Ovary (tissue), 7 donors: ENCODE measurements at regions not wholly inside any gene's neighbourhood (a gene's known extent, or its start where the extent isn't known, plus 50 kb on each side); places are given as distances from the start of the nearest gene placed in this dataset.

Source experiments
- DNase-seq, 5 donors: peaks; one replicate each; pipeline ENCODE4 v3.0.0-alpha.2; 2019 to 2020
- H3K27ac ChIP-seq, 2 donors: fragments of 200-600 bp; one replicate each; pipeline versions ENCODE4 v1.5.1 to v1.8.0; 2019 to 2022
- H3K27me3 ChIP-seq: fragments of 200-600 bp; one replicate; pipeline ENCODE4 v1.8.0; 2022
- H3K36me3 ChIP-seq: fragments of 200-600 bp; sonication (generic); one replicate; pipeline ENCODE4 v1.5.1; 2019
- H3K4me1 ChIP-seq: one replicate; pipeline ENCODE4 v1.8.1; 2013; ENCODE audit warnings: mild to moderate bottlenecking, moderate library complexity; ENCODE audit not compliant: insufficient read depth
- H3K4me3 ChIP-seq: fragments of 200-600 bp; sonication (generic); one replicate; pipeline ENCODE4 v1.5.1; 2017
- H3K9me3 ChIP-seq, 2 donors: fragments of 200-600 bp in 1 of 2; sonication (generic) in 1 of 2; one replicate each; pipeline versions ENCODE4 v1.5.1 to v1.8.1; 2013 to 2019; ENCODE audit warnings: mild to moderate bottlenecking in 1 of 2, moderate library complexity in 1 of 2
- EP300 ChIP-seq: sonication (generic); formaldehyde crosslinking; IDR thresholded peaks from one replicate; pipeline ENCODE4 v1.6.1; 2017; ENCODE audit warnings: antibody characterized with exemption
- POLR2A ChIP-seq: fragments of 450-650 bp; IDR thresholded peaks from one replicate; pipeline ENCODE4 v1.6.1; 2017; ENCODE audit warnings: antibody characterized with exemption, mild to moderate bottlenecking, moderate library complexity
- WGBS, 3 donors: extraction: QIAGEN DNeasy Blood & Tissue Kit in 1 of 3; methylation state at CpG; one replicate each; pipeline versions ENCODE4 v1.1.5 to v1.1.7; 2013 to 2017; 5-methylcytosine and 5-hydroxymethylcytosine counted together
- intact Hi-C, 4 donors: fragments of 100-400 bp; cut with DNase I; formaldehyde crosslinking; loops; one replicate each; pipeline versions ENCODE4 v1.11.0 to v1.15.1; 2022 to 2023
- TF ChIP-seq, protein P1 (sequence below), 3 donors: fragments of 450-650 bp in 2 of 3; fragments of 200-600 bp in 1 of 3; IDR thresholded peaks; one replicate each; pipeline versions ENCODE4 v1.5.1 to v1.8.0; 2016 to 2022; ENCODE audit warnings: antibody characterized with exemption in 3 of 3, mild to moderate bottlenecking in 1 of 3
- donor health status: DM: no; HTN: no; CAD: no; lungs with moderate emphysema.
- donor health status: DM: no; HTN: no; CAD: no.
- donor health status: Bipolar disorder and iron deficiency.
- donor health status: DM: no; HTN: no; CAD: no.
- donor health status: DM: yes; HTN: yes; CAD: no.

DNA sequence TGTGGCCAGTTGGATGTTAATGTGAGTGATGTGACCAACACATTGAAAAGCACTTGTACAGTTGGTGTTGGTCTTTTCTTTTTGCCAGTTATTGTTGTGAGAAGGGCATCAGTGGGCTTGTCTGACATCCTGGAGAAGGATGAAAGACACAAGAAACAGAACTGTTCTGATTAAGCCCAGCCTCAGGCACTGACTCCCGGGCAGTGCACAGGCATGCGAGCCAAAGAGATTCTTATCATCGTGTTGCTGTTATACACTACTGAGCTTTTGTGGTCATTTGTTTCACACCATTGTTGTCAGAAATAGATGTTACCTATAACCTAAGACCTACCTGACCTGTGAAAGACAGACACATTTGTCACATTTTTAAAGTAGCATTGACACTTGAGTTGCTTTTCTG lies 236.8 kb upstream of the CA10 start:
- 61 to 74% (median 73%) methylated on average over 3 of the region's 3 CpGs for WGBS, 3 donors

DNA sequence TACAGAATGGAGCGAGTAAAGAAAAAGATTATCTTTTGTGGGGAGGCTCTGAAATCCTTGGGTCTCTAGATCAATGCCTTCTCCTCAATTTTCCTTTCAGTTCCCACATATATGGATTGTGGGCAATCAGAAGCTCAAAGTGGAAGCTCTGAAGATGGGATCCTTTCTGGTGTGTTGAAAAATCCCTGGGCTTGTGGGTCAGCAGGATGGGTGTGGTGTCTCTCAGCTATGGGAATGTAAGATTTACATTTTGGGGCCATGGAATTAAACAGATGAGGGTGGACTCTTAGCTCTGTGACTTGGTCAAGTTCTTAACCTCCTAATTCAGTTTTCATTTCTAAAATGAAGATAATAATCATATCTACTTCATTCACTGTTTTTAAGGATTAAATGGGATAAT lies 231.9 kb upstream of the CA10 start:
- TF ChIP-seq, protein P1, sequence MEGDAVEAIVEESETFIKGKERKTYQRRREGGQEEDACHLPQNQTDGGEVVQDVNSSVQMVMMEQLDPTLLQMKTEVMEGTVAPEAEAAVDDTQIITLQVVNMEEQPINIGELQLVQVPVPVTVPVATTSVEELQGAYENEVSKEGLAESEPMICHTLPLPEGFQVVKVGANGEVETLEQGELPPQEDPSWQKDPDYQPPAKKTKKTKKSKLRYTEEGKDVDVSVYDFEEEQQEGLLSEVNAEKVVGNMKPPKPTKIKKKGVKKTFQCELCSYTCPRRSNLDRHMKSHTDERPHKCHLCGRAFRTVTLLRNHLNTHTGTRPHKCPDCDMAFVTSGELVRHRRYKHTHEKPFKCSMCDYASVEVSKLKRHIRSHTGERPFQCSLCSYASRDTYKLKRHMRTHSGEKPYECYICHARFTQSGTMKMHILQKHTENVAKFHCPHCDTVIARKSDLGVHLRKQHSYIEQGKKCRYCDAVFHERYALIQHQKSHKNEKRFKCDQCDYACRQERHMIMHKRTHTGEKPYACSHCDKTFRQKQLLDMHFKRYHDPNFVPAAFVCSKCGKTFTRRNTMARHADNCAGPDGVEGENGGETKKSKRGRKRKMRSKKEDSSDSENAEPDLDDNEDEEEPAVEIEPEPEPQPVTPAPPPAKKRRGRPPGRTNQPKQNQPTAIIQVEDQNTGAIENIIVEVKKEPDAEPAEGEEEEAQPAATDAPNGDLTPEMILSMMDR (IDR thresholded peaks at IDR 0.05), result no peak
- TF ChIP-seq EP300, result no peak
- TF ChIP-seq POLR2A, result no peak
- intact Hi-C loops, result no loop called here
- Histone ChIP-seq H3K4me3 (no peak overlapping the region), H3K9me3 (no peaks in the 10 kb centered on the region), H3K4me1 (peaks cover 1% of the 10 kb centered on the region), H3K36me3 (no peaks in the 10 kb centered on the region), H3K27me3 (no peaks in the 10 kb centered on the region), H3K27ac (no peak overlapping the region)
- DNase-seq, result no peak
- WGBS, 3 donors, result 88 to 94% (median 90%) methylated on average over 1 of the region's 1 CpG

More for the DNA sequence above, 236.8 kb upstream of the CA10 start:
- Histone ChIP-seq H3K27me3 (no peaks in the 10 kb centered on the region), H3K4me1 (no peaks in the 10 kb centered on the region), H3K36me3 (no peaks in the 10 kb centered on the region), H3K9me3 (no peaks in the 10 kb centered on the region), H3K27ac (no peak overlapping the region), H3K4me3 (no peak overlapping the region)
- no peak for TF ChIP-seq EP300
- TF ChIP-seq, protein P1 (IDR thresholded peaks at IDR 0.05), result no peak
- TF ChIP-seq POLR2A, result no peak
- intact Hi-C loops, result no loop called here
- DNase-seq, result no peak

DNA sequence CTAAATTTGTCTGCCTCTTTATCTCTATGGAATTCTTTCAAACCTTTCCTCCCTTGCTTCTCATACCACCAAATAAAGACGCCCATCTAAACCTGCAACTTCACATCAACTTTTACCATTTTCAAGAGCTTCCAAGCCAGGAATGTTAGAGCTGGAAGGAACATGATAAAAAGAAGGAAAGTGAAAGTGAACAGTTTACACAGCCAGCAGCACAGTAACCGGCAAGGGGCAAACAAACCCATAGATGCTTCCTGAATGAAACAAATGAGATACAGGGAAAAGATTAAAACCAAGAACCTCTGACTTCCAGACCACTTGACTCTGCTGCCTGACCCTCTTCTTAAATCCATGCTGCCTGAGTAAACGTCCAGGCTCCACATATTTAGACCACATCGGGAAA lies 231.1 kb upstream of the CA10 start:
- H3K4me1 ChIP-seq, result peaks cover 1% of the 10 kb centered on the region
- intact Hi-C loops, result no loop called here
- whole genome bisulfite sequencing, 3 donors, result 11 to 25% (median 21%) methylated on average over 4 of the region's 4 CpGs
- no peaks in the 10 kb centered on the region for H3K9me3 ChIP-seq
- H3K27ac ChIP-seq, result peak overlapping the region in 1 of 2 donors; percentile 15
- no peak overlapping the region for H3K4me3 ChIP-seq
- H3K36me3 ChIP-seq, result no peaks in the 10 kb centered on the region
- H3K27me3 ChIP-seq, result no peaks in the 10 kb centered on the region
- no peak for DNase-seq
- TF ChIP-seq, protein P1 (IDR thresholded peaks at IDR 0.05), result no peak
- TF ChIP-seq POLR2A (no peak), EP300 (no peak)

DNA sequence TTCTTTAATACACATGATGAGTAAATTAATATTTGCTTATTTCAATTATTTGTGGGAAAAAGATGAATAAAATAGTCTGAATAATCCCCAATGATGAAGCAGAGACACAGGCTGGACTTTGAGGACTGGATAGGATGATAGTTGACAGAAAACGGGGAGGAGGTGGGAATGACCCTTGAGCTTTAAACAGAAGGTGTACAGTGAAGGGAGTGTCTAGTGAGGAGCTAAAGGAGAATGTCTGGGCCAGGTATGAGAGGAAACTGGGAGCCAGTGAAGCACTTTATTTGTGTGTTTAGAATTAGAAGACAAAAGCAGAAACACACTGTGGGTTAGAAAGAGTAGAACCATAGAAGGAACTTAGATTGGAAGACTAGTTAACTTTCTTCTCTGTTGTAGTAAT lies 230.4 kb upstream of the CA10 start:
- Histone ChIP-seq H3K9me3 (no peaks in the 10 kb centered on the region), H3K27ac (no peak overlapping the region), H3K4me3 (no peak overlapping the region), H3K36me3 (no peaks in the 10 kb centered on the region), H3K27me3 (no peaks in the 10 kb centered on the region), H3K4me1 (peaks cover 1% of the 10 kb centered on the region)
- WGBS, 3 donors, result 81 to 90% (median 84%) methylated on average over 1 of the region's 1 CpG
- DNase-seq, result no peak
- TF ChIP-seq EP300 (no peak), POLR2A (no peak)
- intact Hi-C loops, result no loop called here

DNA sequence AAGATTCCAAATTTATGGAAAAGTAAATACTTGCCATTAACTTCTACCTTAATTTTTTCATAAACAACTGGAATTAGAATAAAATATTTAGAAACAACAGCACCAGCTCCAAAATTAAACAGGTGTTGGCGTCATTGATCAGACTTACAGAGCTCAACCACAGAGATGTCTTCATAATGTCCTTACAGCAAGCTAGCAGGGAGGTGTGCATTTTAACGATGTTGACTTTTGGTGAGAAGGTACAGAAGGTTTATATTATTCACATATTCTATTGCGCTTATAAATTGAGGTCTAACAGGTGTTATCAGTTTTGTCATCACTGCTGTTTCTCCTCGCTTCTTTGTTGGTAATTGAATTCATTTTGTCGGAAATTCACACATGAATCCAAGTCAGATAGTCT lies 226.2 kb upstream of the CA10 start:
- Histone ChIP-seq H3K9me3 (no peaks in the 10 kb centered on the region), H3K36me3 (no peaks in the 10 kb centered on the region), H3K4me1 (peaks cover 1% of the 10 kb centered on the region), H3K4me3 (no peak overlapping the region), H3K27ac (no peak overlapping the region), H3K27me3 (no peaks in the 10 kb centered on the region)
- no peak for TF ChIP-seq EP300
- no peak for TF ChIP-seq POLR2A
- TF ChIP-seq, protein P1 (IDR thresholded peaks at IDR 0.05), result no peak
- WGBS, 3 donors, result 60 to 76% (median 65%) methylated on average over 5 of the region's 5 CpGs
- DNase-seq, result no peak
- intact Hi-C loops, result no loop called here
